IPS DF 6.9 (cell line): ENCODE measurements at regions not wholly inside any gene's neighbourhood (a gene's known extent, or its start where the extent isn't known, plus 50 kb on each side); places are given as distances from the start of the nearest gene placed in this dataset.
"Not testable (repeated sequence)": the region's sequence is repeated elsewhere in the genome, so short reads cannot be mapped to it uniquely, and the experiment has no call there.

Experiments used
- DNase-seq: peaks from one replicate; pipeline ENCODE4 v3.0.0-alpha.2; 2013; ENCODE audit warnings: low read depth, low spot score
- H3K27ac ChIP-seq: one replicate; pipeline ENCODE4 v1.5.1; 2013; ENCODE audit warnings: low read length, control low read depth
- H3K27me3 ChIP-seq: 2 replicates; pipeline ENCODE4 v1.6.1; 2013; ENCODE audit warnings: mild to moderate bottlenecking, low read length; ENCODE audit not compliant: control insufficient read depth, insufficient read depth
- H3K36me3 ChIP-seq: 2 replicates; pipeline ENCODE4 v1.6.1; 2013; ENCODE audit warnings: low read length; ENCODE audit not compliant: control insufficient read depth, insufficient read depth
- H3K4me1 ChIP-seq: 2 replicates; pipeline ENCODE4 v1.6.1; 2013; ENCODE audit warnings: low read length; ENCODE audit not compliant: control insufficient read depth, insufficient read depth
- H3K4me3 ChIP-seq: 2 replicates; pipeline ENCODE4 v1.5.1; 2013; ENCODE audit warnings: mild to moderate bottlenecking, low read length
- H3K9me3 ChIP-seq: 2 replicates; pipeline ENCODE4 v1.6.1; 2013; ENCODE audit warnings: low read length, inconsistent platforms; ENCODE audit not compliant: control insufficient read depth, insufficient read depth
- WGBS: extraction: QIAGEN DNeasy Blood & Tissue Kit; methylation state at CpG from one replicate; pipeline ENCODE4 v1.1.7; 2013; ENCODE audit warnings: mixed read lengths, missing lambda C conversion rate; ENCODE audit not compliant: insufficient read length, insufficient coverage; 5-methylcytosine and 5-hydroxymethylcytosine counted together

DNA sequence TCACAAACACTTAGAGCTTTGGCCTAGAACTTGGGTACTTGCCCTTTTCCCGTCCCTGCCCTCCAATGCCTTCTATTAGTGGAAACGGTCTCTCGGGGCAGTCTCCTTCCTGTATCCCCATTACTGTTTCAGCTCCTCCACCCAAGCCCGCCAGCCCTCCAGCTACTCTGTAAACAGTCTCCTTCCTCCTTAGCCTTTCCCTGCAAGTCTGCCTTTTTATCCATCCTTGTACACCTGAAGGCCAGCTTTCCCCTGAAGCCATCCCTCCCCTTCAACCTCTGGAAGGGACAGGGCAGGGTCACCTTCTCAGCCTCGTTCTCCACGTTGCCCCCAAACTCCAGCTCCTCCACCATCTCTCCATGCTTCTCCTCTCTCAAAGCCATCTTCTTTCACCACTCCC, 108.1 kb upstream of the ZNF746 start:
- Histone ChIP-seq H3K9me3 (no peaks in the 10 kb centered on the region), H3K4me1 (no peaks in the 10 kb centered on the region), H3K27me3 (no peaks in the 10 kb centered on the region), H3K36me3 (peaks cover 6% of the 10 kb centered on the region; the same call in 1 of the 2 replicates), H3K27ac (no peak overlapping the region), H3K4me3 (no peak overlapping the region)
- no peak for DNase-seq
- no CpG with 5 or more reads among the region's 6 CpGs for WGBS

DNA sequence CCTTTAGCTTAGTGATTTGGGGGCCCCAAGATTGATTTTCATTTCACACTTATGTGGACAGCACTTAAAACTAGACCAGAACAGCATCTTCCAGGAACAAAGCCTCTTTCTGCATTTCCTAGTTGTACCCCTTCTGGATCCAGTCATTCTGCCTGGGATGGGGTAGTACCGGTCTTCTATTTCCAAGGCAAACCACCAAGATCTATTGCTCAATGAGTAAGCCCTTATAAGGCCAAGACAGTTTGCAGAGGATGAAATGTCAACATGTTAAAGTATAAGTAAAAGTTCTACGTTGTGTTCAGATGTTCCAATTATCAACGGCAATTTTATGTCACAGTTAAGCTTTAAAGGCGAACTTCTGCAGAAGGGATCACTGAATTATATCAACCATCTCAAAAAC, 106.9 kb upstream of the ZNF746 start:
- DNase-seq, result no peak
- no CpG with 5 or more reads among the region's 4 CpGs for WGBS
- Histone ChIP-seq H3K36me3 (peaks cover 6% of the 10 kb centered on the region; the same call in 1 of the 2 replicates), H3K4me3 (no peak overlapping the region), H3K27me3 (no peaks in the 10 kb centered on the region), H3K27ac (no peak overlapping the region), H3K9me3 (no peaks in the 10 kb centered on the region), H3K4me1 (no peaks in the 10 kb centered on the region)

DNA sequence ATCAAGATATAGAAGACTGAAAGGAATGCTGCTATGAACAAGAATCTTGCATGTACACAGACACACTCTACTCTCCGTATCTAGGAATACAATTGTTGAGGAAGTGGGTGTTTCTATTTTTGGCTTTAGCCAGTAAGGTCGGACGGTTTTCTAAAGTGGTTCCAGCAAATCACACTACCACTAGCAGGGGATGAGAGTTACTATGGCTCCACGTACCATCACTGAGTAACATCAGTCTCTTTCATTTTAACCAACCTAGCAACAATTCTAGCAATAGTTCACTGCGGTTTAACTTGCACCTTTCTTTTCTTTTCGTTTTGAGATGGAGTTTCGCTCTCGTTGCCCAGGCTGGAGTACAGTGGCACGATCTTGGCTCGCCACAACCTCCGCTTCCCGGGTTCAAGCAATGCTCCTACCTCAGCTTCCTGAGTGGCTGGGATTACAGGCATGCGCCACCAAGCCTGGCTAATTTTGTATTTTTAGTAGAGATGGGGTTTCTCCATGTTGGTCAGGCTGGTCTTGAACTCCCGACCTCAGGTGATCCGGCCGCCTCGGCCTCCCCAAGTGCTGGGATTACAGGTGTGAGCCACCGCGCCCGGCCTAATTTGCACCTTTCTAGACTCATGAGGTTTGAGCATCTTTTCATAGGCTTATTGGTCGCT, 103.2 kb upstream of the ZNF746 start:
- H3K4me1 ChIP-seq, DNase-seq, H3K27ac ChIP-seq, H3K9me3 ChIP-seq, H3K36me3 ChIP-seq, H3K4me3 ChIP-seq, H3K27me3 ChIP-seq: not testable (repeated sequence)
- WGBS, result no CpG with 5 or more reads among the region's 21 CpGs

DNA sequence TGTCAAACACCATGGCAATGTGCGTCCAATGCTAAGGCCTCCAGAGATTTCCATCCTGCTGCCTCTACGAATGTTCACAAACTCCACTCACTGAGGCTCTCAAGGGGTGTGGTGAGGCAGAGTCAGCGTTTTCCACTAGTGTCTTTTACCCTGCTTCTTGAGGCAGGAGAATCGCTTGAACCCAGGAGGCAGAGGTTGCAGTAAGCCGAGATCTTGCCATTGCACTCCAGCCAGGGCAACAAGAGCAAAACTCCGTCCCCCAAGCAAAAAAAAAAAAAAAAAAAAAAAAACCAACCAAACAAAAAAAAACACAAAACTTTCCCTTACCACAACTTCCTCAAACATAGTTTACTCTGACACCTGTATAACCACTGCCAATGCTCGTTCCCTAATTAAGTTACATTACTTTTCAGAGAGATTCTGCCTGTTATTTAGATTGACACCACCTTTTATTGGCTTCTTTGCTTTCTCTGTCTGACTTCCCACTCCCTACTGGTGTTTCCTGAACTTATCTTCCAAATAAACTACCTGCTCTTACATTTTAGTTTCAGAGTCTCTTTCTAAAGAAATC, 102.1 kb upstream of the ZNF746 start:
- no peaks in the 10 kb centered on the region for H3K27me3 ChIP-seq
- H3K9me3 ChIP-seq, result no peaks in the 10 kb centered on the region
- no peak for DNase-seq
- no peaks in the 10 kb centered on the region for H3K4me1 ChIP-seq
- H3K27ac ChIP-seq, result no peak overlapping the region
- 100% methylated on average over 1 of the region's 7 CpGs for WGBS
- H3K36me3 ChIP-seq, result peaks cover 9% of the 10 kb centered on the region
- H3K4me3 ChIP-seq, result no peak overlapping the region

DNA sequence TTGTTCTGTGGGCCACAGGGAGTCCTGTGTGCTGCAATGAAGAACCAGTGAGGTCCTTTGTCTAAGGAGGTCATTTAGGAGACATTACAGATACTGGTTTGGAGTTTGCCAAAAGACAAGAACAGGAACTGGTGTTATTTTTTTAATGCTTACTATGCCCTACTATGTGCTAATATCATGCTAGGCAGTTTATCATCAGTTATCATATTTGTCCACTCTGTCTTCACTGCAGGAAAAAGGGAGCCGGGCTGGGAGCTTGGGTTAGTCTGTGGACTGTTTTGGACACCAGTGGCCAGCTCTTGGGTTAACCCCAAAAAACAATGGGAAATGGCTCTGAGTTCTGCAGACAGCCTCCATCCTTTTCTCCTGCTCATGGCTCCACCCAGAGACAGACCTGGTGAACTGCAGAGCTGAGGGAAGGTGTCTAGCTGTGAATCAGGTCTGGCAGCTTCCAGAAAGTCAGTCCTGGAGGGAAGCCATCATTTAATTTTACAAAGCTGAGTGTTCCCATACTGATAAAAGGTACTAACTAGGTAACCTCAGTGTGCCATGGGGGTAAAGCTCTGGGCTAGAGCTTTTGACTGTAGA, 101.2 kb upstream of the ZNF746 start:
- Histone ChIP-seq H3K27ac (no peak overlapping the region), H3K4me1 (no peaks in the 10 kb centered on the region), H3K4me3 (no peak overlapping the region), H3K9me3 (no peaks in the 10 kb centered on the region), H3K36me3 (peaks cover 9% of the 10 kb centered on the region), H3K27me3 (no peaks in the 10 kb centered on the region)
- no peak for DNase-seq
- no CpG with 5 or more reads among the region's 1 CpG for WGBS

DNA sequence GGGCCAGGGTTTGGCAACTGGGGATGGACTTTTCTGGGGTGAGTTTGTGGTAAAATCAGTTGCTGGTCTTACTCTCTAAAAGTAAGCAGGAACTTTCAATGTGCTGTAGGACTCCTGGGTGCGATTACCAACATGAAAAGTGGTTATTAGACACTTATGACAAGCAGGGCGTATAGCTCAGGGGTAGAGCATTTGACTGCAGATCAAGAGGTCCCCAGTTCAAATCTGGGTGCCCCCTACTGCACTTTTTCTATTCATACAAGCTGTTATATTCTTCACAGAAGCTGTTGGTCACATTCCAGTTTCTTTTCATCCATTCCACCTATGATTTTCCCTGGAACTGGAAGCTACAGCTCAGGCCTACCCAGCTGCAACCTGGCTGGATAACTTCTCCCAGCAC, 100.2 kb upstream of the ZNF746 start:
- no CpG with 5 or more reads among the region's 2 CpGs for WGBS
- H3K27ac ChIP-seq, H3K36me3 ChIP-seq, H3K4me1 ChIP-seq, H3K4me3 ChIP-seq, H3K9me3 ChIP-seq, H3K27me3 ChIP-seq, DNase-seq: not testable (repeated sequence)

DNA sequence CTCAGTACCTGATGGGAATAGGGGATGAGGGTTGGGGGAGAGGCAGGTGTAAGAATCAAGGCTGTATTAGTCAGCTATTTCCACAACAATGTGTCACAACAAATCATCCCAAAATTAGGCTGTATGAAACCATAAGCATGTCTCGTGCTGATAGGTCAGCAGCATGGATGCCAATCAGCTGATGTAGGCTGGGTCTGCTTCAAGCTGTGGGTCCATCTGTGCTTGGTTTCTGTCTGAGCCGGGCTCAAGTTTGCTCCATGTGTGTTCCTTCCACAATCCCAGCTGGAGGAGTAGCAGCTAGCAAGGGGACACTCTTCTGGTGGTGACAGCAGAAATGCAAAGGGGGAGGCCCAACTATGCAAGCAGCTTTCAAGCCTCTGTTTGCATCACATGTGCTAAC, 97.9 kb upstream of the ZNF746 start:
- no CpG with 5 or more reads among the region's 2 CpGs for WGBS
- no peaks in the 10 kb centered on the region for H3K9me3 ChIP-seq
- DNase-seq, result no peak
- H3K4me1 ChIP-seq, result no peaks in the 10 kb centered on the region
- H3K27ac ChIP-seq, result no peak overlapping the region
- H3K27me3 ChIP-seq, result no peaks in the 10 kb centered on the region
- peaks cover 3% of the 10 kb centered on the region; the same call in 1 of the 2 replicates for H3K36me3 ChIP-seq
- no peak overlapping the region for H3K4me3 ChIP-seq

DNA sequence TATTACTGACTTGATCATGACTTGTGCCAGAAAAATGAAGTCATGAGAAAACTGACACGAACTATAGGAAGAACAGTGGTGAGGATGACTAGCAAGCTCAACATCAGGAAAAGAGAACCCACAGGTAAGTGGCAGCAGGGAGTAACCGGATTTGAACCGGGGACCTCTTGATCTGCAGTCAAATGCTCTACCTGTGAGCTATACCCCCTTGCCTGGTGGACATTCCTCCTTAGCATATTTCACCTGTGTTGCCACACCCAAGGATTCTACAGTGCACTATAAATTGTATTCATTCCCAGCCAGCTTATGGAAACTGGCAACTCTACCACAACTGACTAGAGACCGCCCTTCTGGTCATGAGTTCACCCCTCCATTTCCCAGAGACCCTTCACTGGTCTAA, 97.5 kb upstream of the ZNF746 start:
- Histone ChIP-seq H3K9me3 (no peaks in the 10 kb centered on the region), H3K4me3 (no peak overlapping the region), H3K36me3 (peaks cover 3% of the 10 kb centered on the region; the same call in 1 of the 2 replicates), H3K27ac (no peak overlapping the region), H3K27me3 (no peaks in the 10 kb centered on the region), H3K4me1 (no peaks in the 10 kb centered on the region)
- WGBS, result no CpG with 5 or more reads among the region's 4 CpGs
- no peak for DNase-seq

DNA sequence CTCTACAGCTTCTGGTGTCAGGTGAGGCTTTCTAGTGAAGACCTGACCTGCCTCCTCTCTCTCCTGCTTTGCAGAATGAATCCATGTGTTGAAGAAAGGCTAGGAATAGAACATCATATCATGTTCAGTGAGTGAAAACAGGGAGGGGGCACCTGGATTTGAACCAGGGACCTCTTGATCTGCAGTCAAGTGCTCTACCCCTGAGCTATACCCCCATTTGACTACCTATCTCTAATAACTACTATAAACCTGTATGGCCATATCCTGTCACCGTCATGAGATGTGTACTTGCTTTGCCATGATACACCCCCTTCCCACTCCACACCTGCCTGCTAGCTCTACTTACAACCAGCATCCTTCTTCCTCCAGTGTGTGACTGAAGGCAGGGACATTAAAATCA, 91.3 kb upstream of the ZNF746 start:
- WGBS, result no CpG with 5 or more reads among the region's 1 CpG
- H3K4me1 ChIP-seq, result no peaks in the 10 kb centered on the region
- peaks cover 6% of the 10 kb centered on the region; the same call in 1 of the 2 replicates for H3K36me3 ChIP-seq

DNA sequence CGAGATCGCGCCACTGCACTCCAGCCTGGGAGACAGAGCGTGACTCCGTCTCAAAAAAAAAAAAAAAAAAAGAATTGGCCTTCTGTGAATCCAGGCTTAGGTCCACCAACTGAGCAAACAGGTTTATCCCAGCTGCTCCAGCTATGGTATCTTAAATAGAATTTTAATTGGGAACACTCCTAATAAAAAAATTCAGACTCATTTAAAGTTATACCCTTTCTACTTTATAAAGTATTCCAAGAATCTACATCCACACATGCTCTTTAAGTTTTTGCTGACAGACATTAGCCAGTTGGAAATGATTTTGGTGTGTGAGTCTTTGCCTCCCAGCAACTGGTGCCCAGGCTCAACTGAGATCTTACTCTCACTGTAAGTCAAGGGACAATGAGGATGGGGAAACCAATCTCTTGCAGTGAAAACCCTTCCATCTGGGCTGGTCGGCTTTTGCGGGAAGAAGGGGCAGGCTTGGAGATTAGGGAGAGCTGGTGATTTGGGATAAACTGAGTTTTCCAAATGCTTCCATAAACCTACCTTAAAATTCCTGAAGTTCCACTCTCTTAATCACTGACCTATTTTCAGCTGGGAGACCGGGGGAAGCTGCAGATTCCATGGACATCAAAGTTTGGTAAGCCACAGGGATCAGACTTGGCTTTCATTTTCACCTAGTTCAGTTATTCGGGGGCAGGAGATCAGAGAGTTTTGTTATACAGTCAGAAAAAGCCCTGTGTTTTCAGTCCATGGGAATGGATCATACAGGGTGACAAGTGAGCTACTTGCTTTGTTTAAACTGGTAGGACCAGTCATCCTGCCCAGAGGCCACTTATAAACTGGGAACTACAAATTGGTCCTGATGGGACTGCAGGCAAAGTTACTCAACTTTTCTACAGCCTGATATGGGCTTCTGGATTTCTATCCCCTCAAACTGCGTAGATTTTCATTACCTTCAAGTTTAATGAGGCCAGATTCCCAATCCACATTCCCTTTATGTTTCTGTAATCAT, 89.3 kb upstream of the ZNF746 start:
- DNase-seq, result no peak
- Histone ChIP-seq H3K27me3 (no peaks in the 10 kb centered on the region), H3K4me3 (no peak overlapping the region), H3K9me3 (no peaks in the 10 kb centered on the region), H3K4me1 (no peaks in the 10 kb centered on the region), H3K36me3 (peaks cover 6% of the 10 kb centered on the region; the same call in 1 of the 2 replicates), H3K27ac (no peak overlapping the region)
- no CpG with 5 or more reads among the region's 10 CpGs for WGBS

More for the DNA sequence above, 91.3 kb upstream of the ZNF746 start:
- H3K27ac ChIP-seq, result no peak overlapping the region
- DNase-seq, result no peak
- no peak overlapping the region for H3K4me3 ChIP-seq
- H3K27me3 ChIP-seq, result no peaks in the 10 kb centered on the region
- no peaks in the 10 kb centered on the region for H3K9me3 ChIP-seq
